ENCODE measurements at regions not wholly inside any gene's neighbourhood (a gene's known extent, or its start where the extent isn't known, plus 50 kb on each side); places are given as distances from the start of the nearest gene placed in this dataset.

DNA sequence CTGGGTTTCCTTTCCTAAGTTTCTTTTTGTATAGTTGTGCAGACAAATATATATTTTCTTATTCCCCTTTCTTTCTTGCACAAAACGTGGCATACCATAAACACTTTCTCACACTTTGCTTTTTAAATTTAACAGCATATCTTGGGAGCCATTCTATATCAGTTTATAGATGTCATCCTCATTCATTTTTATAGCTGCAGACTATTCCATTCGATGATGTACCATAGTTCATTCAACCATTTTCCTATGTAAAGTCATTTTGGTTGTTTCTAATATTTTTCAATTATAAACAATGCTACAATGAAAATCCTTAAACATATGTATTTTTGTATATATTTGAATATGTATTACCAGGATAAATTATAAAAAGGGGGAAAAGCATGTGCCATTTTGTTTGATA, 102.5 kb downstream of the RRM1 start:
- Histone ChIP-seq H3K27ac (ENCODE audit: extremely low read depth, low read depth, low read length) (no peak overlapping the region), H3K36me3 (ENCODE audit: control insufficient read depth in 2 of 2, insufficient read depth in 1 of 2, low read length in 2 of 2) (no peaks in the 10 kb centered on the region), H3K4me1 (ENCODE audit: control insufficient read depth, insufficient read depth, low read length) (no peaks in the 10 kb centered on the region), H3K4me3 (ENCODE audit: low read depth, low read length) (no peak overlapping the region), H3K9me3 (ENCODE audit: control insufficient read depth, insufficient read depth, low read depth, low read length) (no peaks in the 10 kb centered on the region)
- CTCF ChIA-PET: interaction anchor here (0.6 to 1.6 kb wide), 2 partner anchors 10 to 194 kb away, joined by 3 to 6 read pairs; no protein-coding TSS in a partner anchor
- TF ChIP-seq SALL2 (tag by site-specific recombination; IDR thresholded peaks at IDR 0.05; ENCODE audit: borderline replicate concordance) (no peak), YY1 (tag by site-specific recombination; IDR thresholded peaks at IDR 0.05) (no peak), ZNF677 (tag by site-specific recombination; IDR thresholded peaks at IDR 0.05) (no peak), GLI2 (tag by site-specific recombination; IDR thresholded peaks at IDR 0.05; ENCODE audit: borderline replicate concordance, low read depth) (no peak), ZNF292 (tag by site-specific recombination; IDR thresholded peaks at IDR 0.05; ENCODE audit: borderline replicate concordance, low read depth) (no peak), ZNF132 (tag by site-specific recombination; IDR thresholded peaks at IDR 0.05; ENCODE audit: borderline replicate concordance) (no peak), ZXDB (tag by site-specific recombination; IDR thresholded peaks at IDR 0.05) (no peak), ZNF707 (tag by site-specific recombination; IDR thresholded peaks at IDR 0.05) (no peak), ZNF785 (tag by site-specific recombination; IDR thresholded peaks at IDR 0.05) (no peak), ZBTB7A (tag by site-specific recombination; IDR thresholded peaks at IDR 0.05; ENCODE audit: low read depth) (no peak), WT1 (tag by site-specific recombination; IDR thresholded peaks at IDR 0.05) (no peak), ZNF274 (IDR thresholded peaks at IDR 0.05; ENCODE audit: low read length) (no peak), ZNF274 (tag by site-specific recombination; IDR thresholded peaks at IDR 0.05; ENCODE audit: borderline replicate concordance) (no peak), ZNF404 (tag by site-specific recombination; IDR thresholded peaks at IDR 0.05) (no peak), ZNF202 (tag by site-specific recombination; IDR thresholded peaks at IDR 0.05; ENCODE audit: borderline replicate concordance) (no peak)
- TF ChIP-seq, protein P1, sequence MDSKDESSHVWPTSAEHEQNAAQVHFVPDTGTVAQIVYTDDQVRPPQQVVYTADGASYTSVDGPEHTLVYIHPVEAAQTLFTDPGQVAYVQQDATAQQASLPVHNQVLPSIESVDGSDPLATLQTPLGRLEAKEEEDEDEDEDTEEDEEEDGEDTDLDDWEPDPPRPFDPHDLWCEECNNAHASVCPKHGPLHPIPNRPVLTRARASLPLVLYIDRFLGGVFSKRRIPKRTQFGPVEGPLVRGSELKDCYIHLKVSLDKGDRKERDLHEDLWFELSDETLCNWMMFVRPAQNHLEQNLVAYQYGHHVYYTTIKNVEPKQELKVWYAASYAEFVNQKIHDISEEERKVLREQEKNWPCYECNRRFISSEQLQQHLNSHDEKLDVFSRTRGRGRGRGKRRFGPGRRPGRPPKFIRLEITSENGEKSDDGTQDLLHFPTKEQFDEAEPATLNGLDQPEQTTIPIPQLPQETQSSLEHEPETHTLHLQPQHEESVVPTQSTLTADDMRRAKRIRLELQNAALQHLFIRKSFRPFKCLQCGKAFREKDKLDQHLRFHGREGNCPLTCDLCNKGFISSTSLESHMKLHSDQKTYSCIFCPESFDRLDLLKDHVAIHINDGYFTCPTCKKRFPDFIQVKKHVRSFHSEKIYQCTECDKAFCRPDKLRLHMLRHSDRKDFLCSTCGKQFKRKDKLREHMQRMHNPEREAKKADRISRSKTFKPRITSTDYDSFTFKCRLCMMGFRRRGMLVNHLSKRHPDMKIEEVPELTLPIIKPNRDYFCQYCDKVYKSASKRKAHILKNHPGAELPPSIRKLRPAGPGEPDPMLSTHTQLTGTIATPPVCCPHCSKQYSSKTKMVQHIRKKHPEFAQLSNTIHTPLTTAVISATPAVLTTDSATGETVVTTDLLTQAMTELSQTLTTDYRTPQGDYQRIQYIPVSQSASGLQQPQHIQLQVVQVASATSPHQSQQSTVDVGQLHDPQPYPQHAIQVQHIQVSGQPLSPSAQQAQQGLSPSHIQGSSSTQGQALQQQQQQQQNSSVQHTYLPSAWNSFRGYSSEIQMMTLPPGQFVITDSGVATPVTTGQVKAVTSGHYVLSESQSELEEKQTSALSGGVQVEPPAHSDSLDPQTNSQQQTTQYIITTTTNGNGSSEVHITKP (tag by site-specific recombination; IDR thresholded peaks at IDR 0.05): no peak
- TF ChIP-seq, protein P2, sequence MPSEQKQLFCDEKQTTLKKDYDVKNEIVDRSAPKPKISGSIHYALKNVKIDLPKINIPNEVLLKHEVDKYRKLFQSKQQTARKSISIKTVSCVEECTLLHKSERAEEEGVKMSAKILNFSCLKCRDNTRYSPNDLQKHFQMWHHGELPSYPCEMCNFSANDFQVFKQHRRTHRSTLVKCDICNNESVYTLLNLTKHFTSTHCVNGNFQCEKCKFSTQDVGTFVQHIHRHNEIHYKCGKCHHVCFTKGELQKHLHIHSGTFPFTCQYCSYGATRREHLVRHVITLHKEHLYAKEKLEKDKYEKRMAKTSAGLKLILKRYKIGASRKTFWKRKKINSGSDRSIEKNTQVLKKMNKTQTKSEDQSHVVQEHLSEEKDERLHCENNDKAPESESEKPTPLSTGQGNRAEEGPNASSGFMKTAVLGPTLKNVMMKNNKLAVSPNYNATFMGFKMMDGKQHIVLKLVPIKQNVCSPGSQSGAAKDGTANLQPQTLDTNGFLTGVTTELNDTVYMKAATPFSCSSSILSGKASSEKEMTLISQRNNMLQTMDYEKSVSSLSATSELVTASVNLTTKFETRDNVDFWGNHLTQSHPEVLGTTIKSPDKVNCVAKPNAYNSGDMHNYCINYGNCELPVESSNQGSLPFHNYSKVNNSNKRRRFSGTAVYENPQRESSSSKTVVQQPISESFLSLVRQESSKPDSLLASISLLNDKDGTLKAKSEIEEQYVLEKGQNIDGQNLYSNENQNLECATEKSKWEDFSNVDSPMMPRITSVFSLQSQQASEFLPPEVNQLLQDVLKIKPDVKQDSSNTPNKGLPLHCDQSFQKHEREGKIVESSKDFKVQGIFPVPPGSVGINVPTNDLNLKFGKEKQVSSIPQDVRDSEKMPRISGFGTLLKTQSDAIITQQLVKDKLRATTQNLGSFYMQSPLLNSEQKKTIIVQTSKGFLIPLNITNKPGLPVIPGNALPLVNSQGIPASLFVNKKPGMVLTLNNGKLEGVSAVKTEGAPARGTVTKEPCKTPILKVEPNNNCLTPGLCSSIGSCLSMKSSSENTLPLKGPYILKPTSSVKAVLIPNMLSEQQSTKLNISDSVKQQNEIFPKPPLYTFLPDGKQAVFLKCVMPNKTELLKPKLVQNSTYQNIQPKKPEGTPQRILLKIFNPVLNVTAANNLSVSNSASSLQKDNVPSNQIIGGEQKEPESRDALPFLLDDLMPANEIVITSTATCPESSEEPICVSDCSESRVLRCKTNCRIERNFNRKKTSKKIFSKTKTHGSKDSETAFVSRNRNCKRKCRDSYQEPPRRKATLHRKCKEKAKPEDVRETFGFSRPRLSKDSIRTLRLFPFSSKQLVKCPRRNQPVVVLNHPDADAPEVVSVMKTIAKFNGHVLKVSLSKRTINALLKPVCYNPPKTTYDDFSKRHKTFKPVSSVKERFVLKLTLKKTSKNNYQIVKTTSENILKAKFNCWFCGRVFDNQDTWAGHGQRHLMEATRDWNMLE (tag by site-specific recombination; conservative IDR thresholded peaks at IDR 0.05; ENCODE audit: low read depth): no peak
- TF ChIP-seq, protein P3, sequence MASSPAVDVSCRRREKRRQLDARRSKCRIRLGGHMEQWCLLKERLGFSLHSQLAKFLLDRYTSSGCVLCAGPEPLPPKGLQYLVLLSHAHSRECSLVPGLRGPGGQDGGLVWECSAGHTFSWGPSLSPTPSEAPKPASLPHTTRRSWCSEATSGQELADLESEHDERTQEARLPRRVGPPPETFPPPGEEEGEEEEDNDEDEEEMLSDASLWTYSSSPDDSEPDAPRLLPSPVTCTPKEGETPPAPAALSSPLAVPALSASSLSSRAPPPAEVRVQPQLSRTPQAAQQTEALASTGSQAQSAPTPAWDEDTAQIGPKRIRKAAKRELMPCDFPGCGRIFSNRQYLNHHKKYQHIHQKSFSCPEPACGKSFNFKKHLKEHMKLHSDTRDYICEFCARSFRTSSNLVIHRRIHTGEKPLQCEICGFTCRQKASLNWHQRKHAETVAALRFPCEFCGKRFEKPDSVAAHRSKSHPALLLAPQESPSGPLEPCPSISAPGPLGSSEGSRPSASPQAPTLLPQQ (tag by site-specific recombination; IDR thresholded peaks at IDR 0.05): no peak
- TF ChIP-seq, protein P4, sequence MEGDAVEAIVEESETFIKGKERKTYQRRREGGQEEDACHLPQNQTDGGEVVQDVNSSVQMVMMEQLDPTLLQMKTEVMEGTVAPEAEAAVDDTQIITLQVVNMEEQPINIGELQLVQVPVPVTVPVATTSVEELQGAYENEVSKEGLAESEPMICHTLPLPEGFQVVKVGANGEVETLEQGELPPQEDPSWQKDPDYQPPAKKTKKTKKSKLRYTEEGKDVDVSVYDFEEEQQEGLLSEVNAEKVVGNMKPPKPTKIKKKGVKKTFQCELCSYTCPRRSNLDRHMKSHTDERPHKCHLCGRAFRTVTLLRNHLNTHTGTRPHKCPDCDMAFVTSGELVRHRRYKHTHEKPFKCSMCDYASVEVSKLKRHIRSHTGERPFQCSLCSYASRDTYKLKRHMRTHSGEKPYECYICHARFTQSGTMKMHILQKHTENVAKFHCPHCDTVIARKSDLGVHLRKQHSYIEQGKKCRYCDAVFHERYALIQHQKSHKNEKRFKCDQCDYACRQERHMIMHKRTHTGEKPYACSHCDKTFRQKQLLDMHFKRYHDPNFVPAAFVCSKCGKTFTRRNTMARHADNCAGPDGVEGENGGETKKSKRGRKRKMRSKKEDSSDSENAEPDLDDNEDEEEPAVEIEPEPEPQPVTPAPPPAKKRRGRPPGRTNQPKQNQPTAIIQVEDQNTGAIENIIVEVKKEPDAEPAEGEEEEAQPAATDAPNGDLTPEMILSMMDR (tag by site-specific recombination; IDR thresholded peaks at IDR 0.05): no peak
- POLR2A ChIA-PET: no interaction called here
